Hematopoietic multipotent progenitor cell treated with erythropoietin and hydrocortisone succinate and interleukin-3 and kit ligand, for 6 days (in vitro differentiated cells): ENCODE measurements at regions not wholly inside any gene's neighbourhood (a gene's known extent, or its start where the extent isn't known, plus 50 kb on each side); places are given as distances from the start of the nearest gene placed in this dataset.
"Not testable (repeated sequence)": the region's sequence is repeated elsewhere in the genome, so short reads cannot be mapped to it uniquely, and the experiment has no call there.

Experiments used
- DNase-seq: peaks from one replicate; pipeline ENCODE4 v3.0.0-alpha.2; 2015

- DNase-seq: no peak
Observed at GRCh38 chr4:38279650-38280322, 319.6 kb downstream of the PTTG2 start.

GRCh38 chr4:38280323-38280706, 320.1 kb downstream of the PTTG2 start:
- DNase-seq: no peak

- peak; percentile 55 for DNase-seq
Observed at GRCh38 chr4:38281371-38282071, 321.3 kb downstream of the PTTG2 start.

- no peak for DNase-seq
Observed at GRCh38 chr4:38283724-38284123, 323.5 kb downstream of the PTTG2 start.

- no peak for DNase-seq
Observed at GRCh38 chr4:38284294-38285030, 324.3 kb downstream of the PTTG2 start.

- no peak for DNase-seq
Observed at GRCh38 chr4:38287101-38287851, 327.1 kb downstream of the PTTG2 start.

GRCh38 chr4:38289553-38289952, 329.4 kb downstream of the PTTG2 start:
- no peak for DNase-seq

GRCh38 chr4:38290366-38290765, 330.2 kb downstream of the PTTG2 start:
- no peak for DNase-seq

GRCh38 chr4:38290914-38291313, 330.7 kb downstream of the PTTG2 start:
- no peak for DNase-seq

- no peak for DNase-seq
Observed at GRCh38 chr4:38292529-38292928, 332.3 kb downstream of the PTTG2 start.

- DNase-seq: no peak
Observed at GRCh38 chr4:38294238-38294637, 334.0 kb downstream of the PTTG2 start.

- DNase-seq: no peak
Observed at GRCh38 chr4:38297061-38297460, 336.9 kb downstream of the PTTG2 start.

GRCh38 chr4:38298868-38299713, 338.9 kb downstream of the PTTG2 start:
- no peak for DNase-seq

GRCh38 chr4:38302910-38303309, 342.7 kb downstream of the PTTG2 start:
- no peak for DNase-seq

GRCh38 chr4:38304460-38304859, 344.3 kb downstream of the PTTG2 start:
- DNase-seq: not testable (repeated sequence)

GRCh38 chr4:38306482-38307071, 346.4 kb downstream of the PTTG2 start:
- DNase-seq: no peak

- no peak for DNase-seq
Observed at GRCh38 chr4:38308728-38309311, 348.6 kb downstream of the PTTG2 start.

- DNase-seq: no peak
Observed at GRCh38 chr4:38309471-38309870, 349.3 kb downstream of the PTTG2 start.

GRCh38 chr4:38310446-38311043, 350.3 kb downstream of the PTTG2 start:
- peak; percentile 47 for DNase-seq

GRCh38 chr4:38311495-38312126, 351.4 kb downstream of the PTTG2 start:
- no peak for DNase-seq

- no peak for DNase-seq
Observed at GRCh38 chr4:38313175-38313574, 350.8 kb upstream of the KLF3 start.
